ENCODE measurements at regions not wholly inside any gene's neighbourhood (a gene's known extent, or its start where the extent isn't known, plus 50 kb on each side); places are given as distances from the start of the nearest gene placed in this dataset.

DNA sequence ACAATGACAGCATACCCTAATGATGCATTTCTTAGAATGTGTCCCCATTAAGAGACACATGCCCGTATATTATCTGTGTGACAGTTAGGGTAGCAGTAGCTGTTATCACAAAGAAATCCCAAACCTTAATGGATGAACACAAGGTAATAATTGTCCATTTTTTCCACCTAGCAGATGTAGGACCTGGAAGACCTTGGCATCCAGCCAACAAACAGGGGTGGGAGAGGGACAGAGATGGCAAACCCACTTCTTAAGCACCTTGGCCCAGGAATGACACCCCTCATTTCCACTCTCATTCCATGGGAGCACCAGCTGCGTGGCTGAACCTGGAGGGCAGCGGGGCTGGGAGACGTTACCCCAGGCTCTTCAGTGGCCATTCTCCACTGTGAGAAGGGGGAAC is 679.0 kb downstream of the AACS start:
- TF ChIP-seq, protein P1, sequence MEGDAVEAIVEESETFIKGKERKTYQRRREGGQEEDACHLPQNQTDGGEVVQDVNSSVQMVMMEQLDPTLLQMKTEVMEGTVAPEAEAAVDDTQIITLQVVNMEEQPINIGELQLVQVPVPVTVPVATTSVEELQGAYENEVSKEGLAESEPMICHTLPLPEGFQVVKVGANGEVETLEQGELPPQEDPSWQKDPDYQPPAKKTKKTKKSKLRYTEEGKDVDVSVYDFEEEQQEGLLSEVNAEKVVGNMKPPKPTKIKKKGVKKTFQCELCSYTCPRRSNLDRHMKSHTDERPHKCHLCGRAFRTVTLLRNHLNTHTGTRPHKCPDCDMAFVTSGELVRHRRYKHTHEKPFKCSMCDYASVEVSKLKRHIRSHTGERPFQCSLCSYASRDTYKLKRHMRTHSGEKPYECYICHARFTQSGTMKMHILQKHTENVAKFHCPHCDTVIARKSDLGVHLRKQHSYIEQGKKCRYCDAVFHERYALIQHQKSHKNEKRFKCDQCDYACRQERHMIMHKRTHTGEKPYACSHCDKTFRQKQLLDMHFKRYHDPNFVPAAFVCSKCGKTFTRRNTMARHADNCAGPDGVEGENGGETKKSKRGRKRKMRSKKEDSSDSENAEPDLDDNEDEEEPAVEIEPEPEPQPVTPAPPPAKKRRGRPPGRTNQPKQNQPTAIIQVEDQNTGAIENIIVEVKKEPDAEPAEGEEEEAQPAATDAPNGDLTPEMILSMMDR (conservative IDR thresholded peaks at IDR 0.05), result no peak
- no peak for TF ChIP-seq EZH2 (IDR thresholded peaks at IDR 0.05; ENCODE audit: low read depth)
